GM12878 (cell line): ENCODE measurements at regions not wholly inside any gene's neighbourhood (a gene's known extent, or its start where the extent isn't known, plus 50 kb on each side); places are given as distances from the start of the nearest gene placed in this dataset.

Experiments used
- ATAC-seq: fragments of 200-7000 bp; cut with Tn5 transposase; 3 replicates; pipeline ENCODE4 v1.9.1; 2020; ENCODE audit warnings: mild to moderate bottlenecking, moderate library complexity
- BruUV-seq: library from RNA; stranded (reverse); fragments of 400-500 nt; replicated peaks from 2 replicates; lab custom pipeline; 2021; lab: Mats Ljungman, UMichigan
- CTCF ChIA-PET: fragments of 300-600 bp; sonication (Branson Sonifier 250); formaldehyde crosslinking; extraction: SDS; loops from one replicate; lab custom pipeline; 2021; ENCODE audit warnings: inconsistent platforms; lab: Yijun Ruan, JAX
- POLR2A ChIA-PET: fragments of 350-600 bp; formaldehyde crosslinking; extraction: SDS; loops from one replicate; lab custom pipeline; 2021; ENCODE audit warnings: inconsistent platforms; lab: Charles Lee
- RAD21 ChIA-PET: fragments of 300-600 bp; sonication (Branson Sonifier 250); formaldehyde crosslinking; loops from one replicate; lab custom pipeline; 2023; ENCODE audit warnings: antibody characterized with exemption; ENCODE audit not compliant: unreplicated experiment; lab: Charles Lee
- SMC1A ChIA-PET: fragments of 300-600 bp; sonication (Branson Sonifier 250); formaldehyde crosslinking; loops from one replicate; lab custom pipeline; 2023; ENCODE audit not compliant: unreplicated experiment, uncharacterized antibody; lab: Charles Lee
- DNase-seq: peaks from one replicate; pipeline ENCODE4 v3.0.0-alpha.2; 2011; ENCODE audit warnings: low read depth, low spot score
- FAIRE-seq: peaks from 3 replicates; lab custom pipeline; 2011; peaks lifted over from hg19 to GRCh38; lab: Jason Lieb, UNC
- H2AFZ ChIP-seq: 2 replicates; pipeline ENCODE4 v1.6.0; 2011; ENCODE audit warnings: low read depth, low read length, control low read depth; ENCODE audit not compliant: control insufficient read depth
- H3K27ac ChIP-seq: 2 replicates; pipeline ENCODE4 v1.5.1; 2011; ENCODE audit warnings: control low read depth; ENCODE audit not compliant: control insufficient read depth, insufficient read depth
- H3K27me3 ChIP-seq, 2 experiments: replicated peaks in 1 of 2; 2 replicates each; pipeline versions ENCODE4 v1.6.0 to v1.6.1; 2011; ENCODE audit warnings: low read length in 1 of 2; ENCODE audit not compliant: control insufficient read depth in 2 of 2, insufficient read depth in 2 of 2
- H3K36me3 ChIP-seq, 2 experiments: 2 replicates each; pipeline ENCODE4 v1.5.1; 2011; ENCODE audit warnings: low read length in 1 of 2; ENCODE audit not compliant: control insufficient read depth in 2 of 2, insufficient read depth in 2 of 2
- H3K4me1 ChIP-seq: 2 replicates; pipeline ENCODE4 v1.6.1; 2011; ENCODE audit warnings: mild to moderate bottlenecking, low read length, moderate library complexity, mixed read lengths; ENCODE audit not compliant: control insufficient read depth, insufficient read depth
- H3K4me2 ChIP-seq: 2 replicates; pipeline ENCODE4 v1.6.0; 2011; ENCODE audit warnings: control low read depth; ENCODE audit not compliant: control insufficient read depth, insufficient read depth
- H3K4me3 ChIP-seq: fragments of 200-600 bp; sonication (generic); 2 replicates; pipeline ENCODE4 v1.5.1; 2016
- H3K79me2 ChIP-seq: 2 replicates; pipeline ENCODE4 v1.6.0; 2011; ENCODE audit warnings: low read length; ENCODE audit not compliant: control insufficient read depth, insufficient read depth
- H3K9ac ChIP-seq: 2 replicates; pipeline ENCODE4 v1.8.0; 2011; ENCODE audit warnings: low read length, control low read depth, mixed read lengths; ENCODE audit not compliant: control insufficient read depth, insufficient read depth
- H3K9me3 ChIP-seq: replicated peaks from 3 replicates; pipeline ENCODE4 v1.5.1; 2011; ENCODE audit warnings: mild to moderate bottlenecking, low read length; ENCODE audit not compliant: control insufficient read depth, insufficient read depth
- H4K20me1 ChIP-seq: 2 replicates; pipeline ENCODE4 v1.6.0; 2011; ENCODE audit not compliant: control insufficient read depth, insufficient read depth
- BACH1 ChIP-seq: fragments of 450-650 bp; IDR thresholded peaks from 2 replicates; pipeline ENCODE4 v1.6.1; 2017; ENCODE audit warnings: mild to moderate bottlenecking, borderline replicate concordance
- EED ChIP-seq: sonication (generic); IDR thresholded peaks from 2 replicates; pipeline ENCODE4 v1.6.1; 2016; ENCODE audit warnings: antibody characterized with exemption, low read depth
- MTA3 ChIP-seq: IDR thresholded peaks from 2 replicates; pipeline ENCODE4 v1.6.1; 2012; ENCODE audit warnings: low read length, inconsistent platforms, borderline replicate concordance
- MXI1 ChIP-seq: fragments of 150-350 bp; IDR thresholded peaks from 2 replicates; pipeline ENCODE4 v1.6.1; 2011; ENCODE audit warnings: low read depth, mild to moderate bottlenecking, inconsistent platforms, low read length, improper control_type of control experiment
- RAD21 ChIP-seq: IDR thresholded peaks from 2 replicates; pipeline ENCODE4 v1.6.1; 2011; ENCODE audit warnings: mild to moderate bottlenecking, low read depth, low read length, moderate library complexity; ENCODE audit not compliant: insufficient read depth
- YBX1 ChIP-seq: fragments of 450-650 bp; IDR thresholded peaks from 2 replicates; pipeline ENCODE4 v1.6.1; 2016; ENCODE audit warnings: antibody characterized with exemption
- WGBS: methylation state at CpG from one replicate; pipeline ENCODE4 v1.1.6; 2016; ENCODE audit warnings: low lambda C conversion rate; ENCODE audit not compliant: insufficient replicate concordance, insufficient coverage; ENCODE audit errors: missing lambda C conversion rate; 5-methylcytosine and 5-hydroxymethylcytosine counted together
- in situ Hi-C: fragments of 300-500 bp; cut with MboI; formaldehyde crosslinking; loops from 9 replicates; pipeline ENCODE4 v1.14.3; 2018; ENCODE audit warnings: mixed read lengths
- intact Hi-C: fragments of 100-400 bp; cut with micrococcal nuclease; formaldehyde crosslinking; loops from one replicate; pipeline ENCODE4 v1.14.2; 2022; ENCODE audit not compliant: unreplicated experiment
- TF ChIP-seq, protein P1 (sequence below): fragments of 450-650 bp; conservative IDR thresholded peaks from 2 replicates; pipeline ENCODE4 v1.6.1; 2017; ENCODE audit warnings: mild to moderate bottlenecking, moderate library complexity
- TF ChIP-seq, protein P2 (sequence below), 3 experiments: IDR thresholded peaks in 2 of 3; conservative IDR thresholded peaks in 1 of 3; 2 replicates each; pipeline ENCODE4 v1.5.1; 2011; ENCODE audit warnings: low read depth in 3 of 3, low read length in 3 of 3, mild to moderate bottlenecking in 3 of 3, control low read depth in 2 of 3, moderate library complexity in 2 of 3, inconsistent platforms in 1 of 3, mixed read lengths in 1 of 3; ENCODE audit not compliant: control insufficient read depth in 2 of 3, insufficient read depth in 1 of 3; ENCODE audit errors: extremely low read depth in 1 of 3
- TF ChIP-seq, protein P3 (sequence below): fragments of 450-650 bp; IDR thresholded peaks from 2 replicates; pipeline ENCODE4 v1.6.1; 2017; ENCODE audit warnings: mild to moderate bottlenecking, moderate library complexity
- TF ChIP-seq, protein P4 (sequence below): fragments of 450-650 bp; IDR thresholded peaks from 2 replicates; pipeline ENCODE4 v1.6.1; 2017; ENCODE audit warnings: mild to moderate bottlenecking, moderate library complexity

DNA sequence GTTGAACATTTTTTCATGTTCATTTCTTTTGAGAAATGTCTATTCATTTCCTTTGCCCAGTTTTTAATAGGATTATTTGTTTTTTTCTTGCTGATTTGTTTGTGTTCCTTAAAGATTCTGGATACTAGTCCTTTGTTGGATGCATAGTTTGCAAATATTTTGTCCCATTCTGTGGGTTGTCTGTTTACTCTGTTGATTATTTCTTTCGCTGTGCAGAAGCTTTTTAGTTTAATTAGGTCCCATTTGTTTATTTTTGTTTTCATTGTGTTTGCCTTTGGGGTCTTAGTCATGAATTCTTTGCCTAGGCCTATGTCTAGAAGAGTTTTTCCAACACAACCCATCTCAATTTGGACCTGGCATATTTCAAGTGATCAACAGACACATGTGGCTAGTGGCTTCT is 116.1 kb upstream of the GALNT2 start:
- WGBS = 23% methylated on average over 1 of the region's 1 CpG
- no TSS peak for BruUV-seq
- no peak overlapping the region for H3K9ac ChIP-seq
- H3K27ac ChIP-seq = no peak overlapping the region
- FAIRE-seq (no peak), ATAC-seq (no peak), DNase-seq (no peak)
- H3K9me3 ChIP-seq = no peaks in the 10 kb centered on the region
- no peak overlapping the region for H3K4me2 ChIP-seq
- SMC1A ChIA-PET = no interaction called here
- CTCF ChIA-PET = no interaction called here
- in situ Hi-C loops = no loop called here
- no peak overlapping the region for H3K4me3 ChIP-seq
- no peaks in the 10 kb centered on the region for H3K79me2 ChIP-seq
- RAD21 ChIA-PET = no interaction called here
- H3K27me3 ChIP-seq = no peaks in the 10 kb centered on the region
- POLR2A ChIA-PET = no interaction called here
- H3K4me1 ChIP-seq = no peaks in the 10 kb centered on the region
- intact Hi-C loops = no loop called here
- no peak overlapping the region for H2AFZ ChIP-seq
- no peaks in the 10 kb centered on the region for H4K20me1 ChIP-seq
- no peaks in the 10 kb centered on the region for H3K36me3 ChIP-seq
- no peak for TF ChIP-seq MXI1
- TF ChIP-seq, protein P1, sequence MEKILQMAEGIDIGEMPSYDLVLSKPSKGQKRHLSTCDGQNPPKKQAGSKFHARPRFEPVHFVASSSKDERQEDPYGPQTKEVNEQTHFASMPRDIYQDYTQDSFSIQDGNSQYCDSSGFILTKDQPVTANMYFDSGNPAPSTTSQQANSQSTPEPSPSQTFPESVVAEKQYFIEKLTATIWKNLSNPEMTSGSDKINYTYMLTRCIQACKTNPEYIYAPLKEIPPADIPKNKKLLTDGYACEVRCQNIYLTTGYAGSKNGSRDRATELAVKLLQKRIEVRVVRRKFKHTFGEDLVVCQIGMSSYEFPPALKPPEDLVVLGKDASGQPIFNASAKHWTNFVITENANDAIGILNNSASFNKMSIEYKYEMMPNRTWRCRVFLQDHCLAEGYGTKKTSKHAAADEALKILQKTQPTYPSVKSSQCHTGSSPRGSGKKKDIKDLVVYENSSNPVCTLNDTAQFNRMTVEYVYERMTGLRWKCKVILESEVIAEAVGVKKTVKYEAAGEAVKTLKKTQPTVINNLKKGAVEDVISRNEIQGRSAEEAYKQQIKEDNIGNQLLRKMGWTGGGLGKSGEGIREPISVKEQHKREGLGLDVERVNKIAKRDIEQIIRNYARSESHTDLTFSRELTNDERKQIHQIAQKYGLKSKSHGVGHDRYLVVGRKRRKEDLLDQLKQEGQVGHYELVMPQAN = no peak
- TF ChIP-seq, protein P2, sequence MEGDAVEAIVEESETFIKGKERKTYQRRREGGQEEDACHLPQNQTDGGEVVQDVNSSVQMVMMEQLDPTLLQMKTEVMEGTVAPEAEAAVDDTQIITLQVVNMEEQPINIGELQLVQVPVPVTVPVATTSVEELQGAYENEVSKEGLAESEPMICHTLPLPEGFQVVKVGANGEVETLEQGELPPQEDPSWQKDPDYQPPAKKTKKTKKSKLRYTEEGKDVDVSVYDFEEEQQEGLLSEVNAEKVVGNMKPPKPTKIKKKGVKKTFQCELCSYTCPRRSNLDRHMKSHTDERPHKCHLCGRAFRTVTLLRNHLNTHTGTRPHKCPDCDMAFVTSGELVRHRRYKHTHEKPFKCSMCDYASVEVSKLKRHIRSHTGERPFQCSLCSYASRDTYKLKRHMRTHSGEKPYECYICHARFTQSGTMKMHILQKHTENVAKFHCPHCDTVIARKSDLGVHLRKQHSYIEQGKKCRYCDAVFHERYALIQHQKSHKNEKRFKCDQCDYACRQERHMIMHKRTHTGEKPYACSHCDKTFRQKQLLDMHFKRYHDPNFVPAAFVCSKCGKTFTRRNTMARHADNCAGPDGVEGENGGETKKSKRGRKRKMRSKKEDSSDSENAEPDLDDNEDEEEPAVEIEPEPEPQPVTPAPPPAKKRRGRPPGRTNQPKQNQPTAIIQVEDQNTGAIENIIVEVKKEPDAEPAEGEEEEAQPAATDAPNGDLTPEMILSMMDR (IDR thresholded peaks at IDR 0.05 in 2 of 3, conservative IDR thresholded peaks at IDR 0.05 in 1 of 3; ENCODE audit: control insufficient read depth in 2 of 3, extremely low read depth in 1 of 3, insufficient read depth in 1 of 3, low read depth in 3 of 3, low read length in 3 of 3) = no peak
- no peak for TF ChIP-seq RAD21
- no peak for TF ChIP-seq BACH1
- TF ChIP-seq, protein P3, sequence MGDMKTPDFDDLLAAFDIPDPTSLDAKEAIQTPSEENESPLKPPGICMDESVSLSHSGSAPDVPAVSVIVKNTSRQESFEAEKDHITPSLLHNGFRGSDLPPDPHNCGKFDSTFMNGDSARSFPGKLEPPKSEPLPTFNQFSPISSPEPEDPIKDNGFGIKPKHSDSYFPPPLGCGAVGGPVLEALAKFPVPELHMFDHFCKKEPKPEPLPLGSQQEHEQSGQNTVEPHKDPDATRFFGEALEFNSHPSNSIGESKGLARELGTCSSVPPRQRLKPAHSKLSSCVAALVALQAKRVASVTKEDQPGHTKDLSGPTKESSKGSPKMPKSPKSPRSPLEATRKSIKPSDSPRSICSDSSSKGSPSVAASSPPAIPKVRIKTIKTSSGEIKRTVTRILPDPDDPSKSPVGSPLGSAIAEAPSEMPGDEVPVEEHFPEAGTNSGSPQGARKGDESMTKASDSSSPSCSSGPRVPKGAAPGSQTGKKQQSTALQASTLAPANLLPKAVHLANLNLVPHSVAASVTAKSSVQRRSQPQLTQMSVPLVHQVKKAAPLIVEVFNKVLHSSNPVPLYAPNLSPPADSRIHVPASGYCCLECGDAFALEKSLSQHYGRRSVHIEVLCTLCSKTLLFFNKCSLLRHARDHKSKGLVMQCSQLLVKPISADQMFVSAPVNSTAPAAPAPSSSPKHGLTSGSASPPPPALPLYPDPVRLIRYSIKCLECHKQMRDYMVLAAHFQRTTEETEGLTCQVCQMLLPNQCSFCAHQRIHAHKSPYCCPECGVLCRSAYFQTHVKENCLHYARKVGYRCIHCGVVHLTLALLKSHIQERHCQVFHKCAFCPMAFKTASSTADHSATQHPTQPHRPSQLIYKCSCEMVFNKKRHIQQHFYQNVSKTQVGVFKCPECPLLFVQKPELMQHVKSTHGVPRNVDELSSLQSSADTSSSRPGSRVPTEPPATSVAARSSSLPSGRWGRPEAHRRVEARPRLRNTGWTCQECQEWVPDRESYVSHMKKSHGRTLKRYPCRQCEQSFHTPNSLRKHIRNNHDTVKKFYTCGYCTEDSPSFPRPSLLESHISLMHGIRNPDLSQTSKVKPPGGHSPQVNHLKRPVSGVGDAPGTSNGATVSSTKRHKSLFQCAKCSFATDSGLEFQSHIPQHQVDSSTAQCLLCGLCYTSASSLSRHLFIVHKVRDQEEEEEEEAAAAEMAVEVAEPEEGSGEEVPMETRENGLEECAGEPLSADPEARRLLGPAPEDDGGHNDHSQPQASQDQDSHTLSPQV = no peak
- no peak for TF ChIP-seq MTA3
- TF ChIP-seq, protein P4, sequence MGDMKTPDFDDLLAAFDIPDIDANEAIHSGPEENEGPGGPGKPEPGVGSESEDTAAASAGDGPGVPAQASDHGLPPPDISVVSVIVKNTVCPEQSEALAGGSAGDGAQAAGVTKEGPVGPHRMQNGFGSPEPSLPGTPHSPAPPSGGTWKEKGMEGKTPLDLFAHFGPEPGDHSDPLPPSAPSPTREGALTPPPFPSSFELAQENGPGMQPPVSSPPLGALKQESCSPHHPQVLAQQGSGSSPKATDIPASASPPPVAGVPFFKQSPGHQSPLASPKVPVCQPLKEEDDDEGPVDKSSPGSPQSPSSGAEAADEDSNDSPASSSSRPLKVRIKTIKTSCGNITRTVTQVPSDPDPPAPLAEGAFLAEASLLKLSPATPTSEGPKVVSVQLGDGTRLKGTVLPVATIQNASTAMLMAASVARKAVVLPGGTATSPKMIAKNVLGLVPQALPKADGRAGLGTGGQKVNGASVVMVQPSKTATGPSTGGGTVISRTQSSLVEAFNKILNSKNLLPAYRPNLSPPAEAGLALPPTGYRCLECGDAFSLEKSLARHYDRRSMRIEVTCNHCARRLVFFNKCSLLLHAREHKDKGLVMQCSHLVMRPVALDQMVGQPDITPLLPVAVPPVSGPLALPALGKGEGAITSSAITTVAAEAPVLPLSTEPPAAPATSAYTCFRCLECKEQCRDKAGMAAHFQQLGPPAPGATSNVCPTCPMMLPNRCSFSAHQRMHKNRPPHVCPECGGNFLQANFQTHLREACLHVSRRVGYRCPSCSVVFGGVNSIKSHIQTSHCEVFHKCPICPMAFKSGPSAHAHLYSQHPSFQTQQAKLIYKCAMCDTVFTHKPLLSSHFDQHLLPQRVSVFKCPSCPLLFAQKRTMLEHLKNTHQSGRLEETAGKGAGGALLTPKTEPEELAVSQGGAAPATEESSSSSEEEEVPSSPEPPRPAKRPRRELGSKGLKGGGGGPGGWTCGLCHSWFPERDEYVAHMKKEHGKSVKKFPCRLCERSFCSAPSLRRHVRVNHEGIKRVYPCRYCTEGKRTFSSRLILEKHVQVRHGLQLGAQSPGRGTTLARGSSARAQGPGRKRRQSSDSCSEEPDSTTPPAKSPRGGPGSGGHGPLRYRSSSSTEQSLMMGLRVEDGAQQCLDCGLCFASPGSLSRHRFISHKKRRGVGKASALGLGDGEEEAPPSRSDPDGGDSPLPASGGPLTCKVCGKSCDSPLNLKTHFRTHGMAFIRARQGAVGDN = no peak
- TF ChIP-seq YBX1 = no peak
- TF ChIP-seq EED = no peak
